ENCODE measurements at regions not wholly inside any gene's neighbourhood (a gene's known extent, or its start where the extent isn't known, plus 50 kb on each side); places are given as distances from the start of the nearest gene placed in this dataset.

DNA sequence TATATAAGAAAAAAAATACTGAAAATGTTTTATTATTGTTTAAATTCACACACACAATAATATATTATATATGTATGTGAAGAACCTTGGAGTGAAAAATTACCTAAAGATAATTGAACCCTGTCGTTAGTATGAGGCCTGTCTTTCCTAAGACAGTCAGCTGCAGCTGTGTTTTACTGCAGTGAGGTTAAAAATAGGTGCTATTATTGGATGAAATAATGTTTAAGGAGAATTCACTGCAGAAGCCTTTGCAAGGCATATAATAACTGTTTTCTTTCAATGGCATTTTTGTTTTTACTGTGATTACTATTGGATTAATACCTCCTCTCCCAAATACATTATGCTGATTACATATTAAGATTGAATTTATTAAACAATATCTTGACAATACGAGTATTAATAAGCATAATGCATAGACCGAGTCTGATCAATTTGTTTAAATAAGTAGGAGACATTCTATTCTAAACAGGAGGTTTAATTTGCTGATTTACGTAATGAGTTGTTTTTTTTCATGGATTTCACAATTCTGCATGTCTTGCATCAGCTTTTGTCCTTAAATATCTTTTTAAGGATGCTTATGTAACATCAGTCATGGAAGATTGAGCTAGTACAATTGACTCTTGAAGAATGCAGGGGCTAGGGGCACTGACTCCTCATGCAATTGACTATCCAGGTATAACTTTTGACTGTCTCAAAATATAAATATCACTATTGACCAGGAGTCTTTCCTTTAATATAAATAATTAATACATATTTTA is 1181.1 kb upstream of the PCDH7 start:
- TF ChIP-seq, protein P1, sequence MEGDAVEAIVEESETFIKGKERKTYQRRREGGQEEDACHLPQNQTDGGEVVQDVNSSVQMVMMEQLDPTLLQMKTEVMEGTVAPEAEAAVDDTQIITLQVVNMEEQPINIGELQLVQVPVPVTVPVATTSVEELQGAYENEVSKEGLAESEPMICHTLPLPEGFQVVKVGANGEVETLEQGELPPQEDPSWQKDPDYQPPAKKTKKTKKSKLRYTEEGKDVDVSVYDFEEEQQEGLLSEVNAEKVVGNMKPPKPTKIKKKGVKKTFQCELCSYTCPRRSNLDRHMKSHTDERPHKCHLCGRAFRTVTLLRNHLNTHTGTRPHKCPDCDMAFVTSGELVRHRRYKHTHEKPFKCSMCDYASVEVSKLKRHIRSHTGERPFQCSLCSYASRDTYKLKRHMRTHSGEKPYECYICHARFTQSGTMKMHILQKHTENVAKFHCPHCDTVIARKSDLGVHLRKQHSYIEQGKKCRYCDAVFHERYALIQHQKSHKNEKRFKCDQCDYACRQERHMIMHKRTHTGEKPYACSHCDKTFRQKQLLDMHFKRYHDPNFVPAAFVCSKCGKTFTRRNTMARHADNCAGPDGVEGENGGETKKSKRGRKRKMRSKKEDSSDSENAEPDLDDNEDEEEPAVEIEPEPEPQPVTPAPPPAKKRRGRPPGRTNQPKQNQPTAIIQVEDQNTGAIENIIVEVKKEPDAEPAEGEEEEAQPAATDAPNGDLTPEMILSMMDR (conservative IDR thresholded peaks at IDR 0.05; ENCODE audit: low read length): no peak
- TF ChIP-seq EZH2phosphoT487 (IDR thresholded peaks at IDR 0.05; ENCODE audit: borderline replicate concordance, low read depth, low read length): no peak
